Activated CD8-positive, alpha-beta memory T cell treated with anti-CD3 and anti-CD28 coated beads for 1 hour (primary cell): ENCODE measurements at regions not wholly inside any gene's neighbourhood (a gene's known extent, or its start where the extent isn't known, plus 50 kb on each side); places are given as distances from the start of the nearest gene placed in this dataset.

Experiments
- DNase-seq, 2 donors: peaks; one replicate each; pipeline ENCODE4 v3.0.0-alpha.2; 2020; ENCODE audit warnings: low read depth in 1 of 2; ENCODE audit errors: extremely low read depth in 1 of 2

- no peak for DNase-seq
Observed at GRCh38 chr13:99893567-99893966, 78.0 kb downstream of the ZIC5 start.

- no peak for DNase-seq
Observed at GRCh38 chr13:99892866-99893504, 78.6 kb downstream of the ZIC5 start.

GRCh38 chr13:99892196-99892613 is 79.4 kb downstream of the ZIC5 start:
- no peak for DNase-seq

GRCh38 chr13:99886706-99887105 is 84.9 kb downstream of the ZIC5 start:
- no peak for DNase-seq

- DNase-seq, result no peak
Observed at GRCh38 chr13:99884913-99885312, 86.7 kb downstream of the ZIC5 start.

GRCh38 chr13:99883805-99884204 is 87.8 kb downstream of the ZIC5 start:
- DNase-seq, result no peak

GRCh38 chr13:99878921-99879610 is 92.5 kb downstream of the ZIC5 start:
- no peak for DNase-seq

- no peak for DNase-seq
Observed at GRCh38 chr13:99876651-99877050, 94.9 kb downstream of the ZIC5 start.

GRCh38 chr13:99875391-99875790 is 96.2 kb downstream of the ZIC5 start:
- no peak for DNase-seq

GRCh38 chr13:99873832-99874430 is 97.6 kb downstream of the ZIC5 start:
- DNase-seq, result no peak

GRCh38 chr13:99873141-99873540 is 98.4 kb downstream of the ZIC5 start:
- no peak for DNase-seq

GRCh38 chr13:99871249-99871898 is 100.2 kb downstream of the ZIC5 start:
- no peak for DNase-seq

GRCh38 chr13:99870541-99870940 is 101.0 kb downstream of the ZIC5 start:
- no peak for DNase-seq

- no peak for DNase-seq
Observed at GRCh38 chr13:99869830-99870229, 101.7 kb downstream of the ZIC5 start.

- DNase-seq, result no peak
Observed at GRCh38 chr13:99868767-99869166, 102.8 kb downstream of the ZIC5 start.

- no peak for DNase-seq
Observed at GRCh38 chr13:99867535-99868257, 103.9 kb downstream of the ZIC5 start.

- no peak for DNase-seq
Observed at GRCh38 chr13:99866781-99867180, 104.8 kb downstream of the ZIC5 start.

GRCh38 chr13:99865420-99865930 is 106.1 kb downstream of the ZIC5 start:
- no peak for DNase-seq

GRCh38 chr13:99864627-99864990 is 107.0 kb downstream of the ZIC5 start:
- no peak for DNase-seq

- DNase-seq, result no peak
Observed at GRCh38 chr13:99863789-99864626, 107.6 kb downstream of the ZIC5 start.
